ENCODE measurements at regions not wholly inside any gene's neighbourhood (a gene's known extent, or its start where the extent isn't known, plus 50 kb on each side); places are given as distances from the start of the nearest gene placed in this dataset.

GRCh38 chr3:182692695-182693094 lies 100.6 kb upstream of the ATP11B start:
- no peak overlapping the region for H3K27ac ChIP-seq
- no peaks in the 10 kb centered on the region for H3K9me3 ChIP-seq
- TF ChIP-seq, protein P1, sequence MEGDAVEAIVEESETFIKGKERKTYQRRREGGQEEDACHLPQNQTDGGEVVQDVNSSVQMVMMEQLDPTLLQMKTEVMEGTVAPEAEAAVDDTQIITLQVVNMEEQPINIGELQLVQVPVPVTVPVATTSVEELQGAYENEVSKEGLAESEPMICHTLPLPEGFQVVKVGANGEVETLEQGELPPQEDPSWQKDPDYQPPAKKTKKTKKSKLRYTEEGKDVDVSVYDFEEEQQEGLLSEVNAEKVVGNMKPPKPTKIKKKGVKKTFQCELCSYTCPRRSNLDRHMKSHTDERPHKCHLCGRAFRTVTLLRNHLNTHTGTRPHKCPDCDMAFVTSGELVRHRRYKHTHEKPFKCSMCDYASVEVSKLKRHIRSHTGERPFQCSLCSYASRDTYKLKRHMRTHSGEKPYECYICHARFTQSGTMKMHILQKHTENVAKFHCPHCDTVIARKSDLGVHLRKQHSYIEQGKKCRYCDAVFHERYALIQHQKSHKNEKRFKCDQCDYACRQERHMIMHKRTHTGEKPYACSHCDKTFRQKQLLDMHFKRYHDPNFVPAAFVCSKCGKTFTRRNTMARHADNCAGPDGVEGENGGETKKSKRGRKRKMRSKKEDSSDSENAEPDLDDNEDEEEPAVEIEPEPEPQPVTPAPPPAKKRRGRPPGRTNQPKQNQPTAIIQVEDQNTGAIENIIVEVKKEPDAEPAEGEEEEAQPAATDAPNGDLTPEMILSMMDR (IDR thresholded peaks at IDR 0.05): no peak
- TF ChIP-seq POLR2A (IDR thresholded peaks at IDR 0.05): no peak
- H3K36me3 ChIP-seq: no peaks in the 10 kb centered on the region
- DNase-seq: no peak
- no peaks in the 10 kb centered on the region for H3K4me1 ChIP-seq
- H3K27me3 ChIP-seq: no peaks in the 10 kb centered on the region
- intact Hi-C loops (cut with DNase I; ENCODE audit: low total_unique reads): no loop called here
- H3K4me3 ChIP-seq: no peak overlapping the region

DNA sequence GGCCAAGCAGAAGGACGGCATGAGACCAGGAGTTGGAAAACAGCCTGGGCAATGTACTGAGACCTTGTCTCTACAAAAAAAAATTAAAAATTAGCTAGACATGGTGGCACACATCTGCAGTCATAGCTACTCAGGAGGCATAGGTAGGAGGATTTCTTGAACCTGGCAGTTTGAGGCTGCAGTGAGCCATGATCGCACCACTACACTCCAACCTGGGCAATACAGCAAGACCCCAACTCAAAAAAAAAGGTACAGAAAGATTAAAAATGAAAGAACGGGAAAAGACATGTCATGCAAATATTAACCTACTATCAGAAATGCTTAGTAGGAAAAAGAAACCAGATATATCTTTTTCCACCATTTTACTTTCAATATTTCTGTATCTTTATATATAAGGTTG lies 99.6 kb upstream of the ATP11B start:
- no peaks in the 10 kb centered on the region for H3K4me1 ChIP-seq
- intact Hi-C loops (cut with DNase I; ENCODE audit: low total_unique reads): no loop called here

DNA sequence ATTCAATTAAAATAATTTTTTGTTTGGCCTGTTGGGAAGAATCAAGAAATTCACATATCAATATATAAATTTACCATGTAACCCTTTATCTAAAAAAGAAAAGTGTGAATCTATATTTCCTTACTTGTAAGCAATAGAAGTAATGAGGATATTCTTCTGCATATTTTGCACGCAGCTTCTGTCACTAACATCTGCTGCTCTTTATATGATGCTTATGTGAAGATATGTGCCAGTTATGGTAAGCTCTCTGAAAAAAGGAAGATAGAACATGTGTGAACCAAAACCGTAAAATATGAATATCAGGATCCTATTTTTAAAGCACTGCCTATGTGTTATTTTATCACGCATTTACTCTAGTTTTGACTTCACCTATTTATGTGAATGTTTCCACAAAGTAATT lies 96.4 kb upstream of the ATP11B start:
- intact Hi-C loops (cut with DNase I; ENCODE audit: low total_unique reads): no loop called here
- TF ChIP-seq, protein P1 (IDR thresholded peaks at IDR 0.05): no peak
- TF ChIP-seq POLR2A (IDR thresholded peaks at IDR 0.05): no peak
- Histone ChIP-seq H3K36me3 (no peaks in the 10 kb centered on the region), H3K4me3 (no peak overlapping the region), H3K27me3 (no peaks in the 10 kb centered on the region), H3K9me3 (no peaks in the 10 kb centered on the region), H3K4me1 (no peaks in the 10 kb centered on the region), H3K27ac (no peak overlapping the region)
- DNase-seq: no peak

More for the DNA sequence above, 99.6 kb upstream of the ATP11B start:
- TF ChIP-seq, protein P1 (IDR thresholded peaks at IDR 0.05): no peak
- TF ChIP-seq POLR2A (IDR thresholded peaks at IDR 0.05): no peak
- no peak for DNase-seq
- Histone ChIP-seq H3K36me3 (no peaks in the 10 kb centered on the region), H3K27ac (no peak overlapping the region), H3K27me3 (no peaks in the 10 kb centered on the region), H3K4me3 (no peak overlapping the region), H3K9me3 (no peaks in the 10 kb centered on the region)

GRCh38 chr3:182697345-182697919 lies 95.9 kb upstream of the ATP11B start:
- TF ChIP-seq, protein P1 (IDR thresholded peaks at IDR 0.05): no peak
- no peak for TF ChIP-seq POLR2A (IDR thresholded peaks at IDR 0.05)
- H3K36me3 ChIP-seq: no peaks in the 10 kb centered on the region
- intact Hi-C loops (cut with DNase I; ENCODE audit: low total_unique reads): no loop called here

GRCh38 chr3:182698078-182698477 lies 95.2 kb upstream of the ATP11B start:
- Histone ChIP-seq H3K4me3 (no peak overlapping the region), H3K9me3 (no peaks in the 10 kb centered on the region), H3K27ac (no peak overlapping the region), H3K36me3 (no peaks in the 10 kb centered on the region), H3K27me3 (no peaks in the 10 kb centered on the region), H3K4me1 (no peaks in the 10 kb centered on the region)
- no peak for TF ChIP-seq POLR2A (IDR thresholded peaks at IDR 0.05)
- TF ChIP-seq, protein P1 (IDR thresholded peaks at IDR 0.05): no peak
- intact Hi-C loops (cut with DNase I; ENCODE audit: low total_unique reads): no loop called here
- DNase-seq: no peak

More at GRCh38 chr3:182697345-182697919, 95.9 kb upstream of the ATP11B start:
- Histone ChIP-seq H3K4me1 (no peaks in the 10 kb centered on the region), H3K27ac (no peak overlapping the region), H3K4me3 (no peak overlapping the region), H3K9me3 (no peaks in the 10 kb centered on the region), H3K27me3 (no peaks in the 10 kb centered on the region)
- DNase-seq: no peak

Data from uterus (tissue), 3 donors.